ENCODE measurements at regions not wholly inside any gene's neighbourhood (a gene's known extent, or its start where the extent isn't known, plus 50 kb on each side); places are given as distances from the start of the nearest gene placed in this dataset.

DNA sequence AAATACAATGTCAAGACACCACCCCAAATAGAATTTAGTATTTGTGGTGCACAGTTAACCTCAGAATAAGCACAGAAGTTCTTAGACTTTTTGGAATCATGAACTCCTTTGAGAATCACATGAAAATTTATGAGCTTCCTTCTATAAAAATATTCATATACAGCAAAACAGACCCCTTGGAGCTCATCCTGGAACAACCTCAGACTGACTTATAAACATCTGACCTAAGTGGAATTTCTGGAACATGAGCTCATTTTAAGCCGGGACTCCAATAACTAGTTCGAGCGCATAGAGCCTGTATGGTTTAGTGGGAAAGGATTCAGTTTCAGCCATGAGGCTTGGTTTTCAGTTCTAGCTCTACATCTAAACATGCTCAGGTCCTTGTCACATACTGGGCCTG, 192.3 kb downstream of the DEPDC1B start:
- TF ChIP-seq, protein P1, sequence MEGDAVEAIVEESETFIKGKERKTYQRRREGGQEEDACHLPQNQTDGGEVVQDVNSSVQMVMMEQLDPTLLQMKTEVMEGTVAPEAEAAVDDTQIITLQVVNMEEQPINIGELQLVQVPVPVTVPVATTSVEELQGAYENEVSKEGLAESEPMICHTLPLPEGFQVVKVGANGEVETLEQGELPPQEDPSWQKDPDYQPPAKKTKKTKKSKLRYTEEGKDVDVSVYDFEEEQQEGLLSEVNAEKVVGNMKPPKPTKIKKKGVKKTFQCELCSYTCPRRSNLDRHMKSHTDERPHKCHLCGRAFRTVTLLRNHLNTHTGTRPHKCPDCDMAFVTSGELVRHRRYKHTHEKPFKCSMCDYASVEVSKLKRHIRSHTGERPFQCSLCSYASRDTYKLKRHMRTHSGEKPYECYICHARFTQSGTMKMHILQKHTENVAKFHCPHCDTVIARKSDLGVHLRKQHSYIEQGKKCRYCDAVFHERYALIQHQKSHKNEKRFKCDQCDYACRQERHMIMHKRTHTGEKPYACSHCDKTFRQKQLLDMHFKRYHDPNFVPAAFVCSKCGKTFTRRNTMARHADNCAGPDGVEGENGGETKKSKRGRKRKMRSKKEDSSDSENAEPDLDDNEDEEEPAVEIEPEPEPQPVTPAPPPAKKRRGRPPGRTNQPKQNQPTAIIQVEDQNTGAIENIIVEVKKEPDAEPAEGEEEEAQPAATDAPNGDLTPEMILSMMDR (conservative IDR thresholded peaks at IDR 0.05) = no peak
- no peak for TF ChIP-seq EZH2 (IDR thresholded peaks at IDR 0.05; ENCODE audit: low read depth)
